OCI-LY1 (cell line): ENCODE measurements at regions not wholly inside any gene's neighbourhood (a gene's known extent, or its start where the extent isn't known, plus 50 kb on each side); places are given as distances from the start of the nearest gene placed in this dataset.

Experiments used
- H2AFZ ChIP-seq: fragments of 200-600 bp; sonication (generic), shearing (Covaris generic); 2 replicates; pipeline ENCODE4 v1.6.0; 2014; ENCODE audit warnings: antibody characterized with exemption, mild to moderate bottlenecking, low read length
- H3F3A ChIP-seq: fragments of 200-600 bp; sonication (generic), shearing (Covaris generic); 2 replicates; pipeline ENCODE4 v1.6.0; 2014; ENCODE audit warnings: mild to moderate bottlenecking, antibody characterized with exemption, low read length, moderate library complexity; ENCODE audit not compliant: insufficient read depth
- H3K27ac ChIP-seq: fragments of 200-600 bp; sonication (generic); 2 replicates; pipeline ENCODE4 v1.5.1; 2014; ENCODE audit warnings: low read length, mixed run types, mild to moderate bottlenecking, low read depth; ENCODE audit not compliant: poor library complexity, severe bottlenecking
- H3K27me3 ChIP-seq: fragments of 200-600 bp; sonication (generic); 2 replicates; pipeline ENCODE4 v1.6.0; 2014; ENCODE audit warnings: antibody characterized with exemption, mild to moderate bottlenecking, low read length, moderate library complexity; ENCODE audit not compliant: insufficient read depth
- H3K36me3 ChIP-seq: fragments of 200-600 bp; sonication (generic); 2 replicates; pipeline ENCODE4 v1.6.1; 2014; ENCODE audit warnings: mild to moderate bottlenecking, antibody characterized with exemption, low read length, moderate library complexity, mixed read lengths; ENCODE audit not compliant: insufficient read depth
- H3K4me1 ChIP-seq: fragments of 200-600 bp; sonication (generic); 2 replicates; pipeline ENCODE4 v1.5.1; 2014; ENCODE audit warnings: mild to moderate bottlenecking, low read length, moderate library complexity; ENCODE audit not compliant: insufficient read depth, severe bottlenecking
- H3K4me2 ChIP-seq: fragments of 200-600 bp; sonication (generic), shearing (Covaris generic); 2 replicates; pipeline ENCODE4 v1.6.1; 2014; ENCODE audit warnings: low read length
- H3K4me3 ChIP-seq: fragments of 200-600 bp; sonication (generic); 2 replicates; pipeline ENCODE4 v1.5.1; 2014; ENCODE audit warnings: low read length, low read depth, mild to moderate bottlenecking, mixed read lengths; ENCODE audit not compliant: poor library complexity, severe bottlenecking
- H3K79me2 ChIP-seq: fragments of 200-600 bp; shearing (Covaris generic); 2 replicates; pipeline ENCODE4 v1.6.1; 2016; ENCODE audit warnings: mixed run types, low read length, mixed read lengths; ENCODE audit not compliant: insufficient read depth
- H3K9ac ChIP-seq: fragments of 200-600 bp; sonication (generic), shearing (Covaris generic); 2 replicates; pipeline ENCODE4 v1.6.1; 2014; ENCODE audit warnings: mild to moderate bottlenecking, low read length, mixed read lengths
- H3K9me2 ChIP-seq: fragments of 200-600 bp; sonication (generic), shearing (Covaris generic); 2 replicates; pipeline ENCODE4 v1.6.1; 2014; ENCODE audit warnings: low read depth, mild to moderate bottlenecking, low read length, mixed read lengths
- H3K9me3 ChIP-seq: fragments of 200-600 bp; shearing (Covaris generic); 2 replicates; pipeline ENCODE4 v1.6.1; 2014; ENCODE audit warnings: low read length, mixed read lengths
- H4K20me1 ChIP-seq: fragments of 200-600 bp; sonication (generic), shearing (Covaris generic); 2 replicates; pipeline ENCODE4 v1.6.0; 2016; ENCODE audit warnings: mild to moderate bottlenecking, low read length; ENCODE audit not compliant: insufficient read depth
- CTCF ChIP-seq: fragments of 200-600 bp; sonication (generic), shearing (Covaris generic); IDR thresholded peaks from 2 replicates; pipeline ENCODE4 v1.5.1; 2017; ENCODE audit warnings: mild to moderate bottlenecking, antibody characterized with exemption, low read length, moderate library complexity, mixed read lengths
- EZH2 ChIP-seq: fragments of 200-600 bp; sonication (generic), shearing (Covaris generic); IDR thresholded peaks from 2 replicates; pipeline ENCODE4 v1.8.0; 2017; ENCODE audit warnings: borderline replicate concordance, mixed run types, mild to moderate bottlenecking, antibody characterized with exemption, low read length, moderate library complexity, mixed read lengths

DNA sequence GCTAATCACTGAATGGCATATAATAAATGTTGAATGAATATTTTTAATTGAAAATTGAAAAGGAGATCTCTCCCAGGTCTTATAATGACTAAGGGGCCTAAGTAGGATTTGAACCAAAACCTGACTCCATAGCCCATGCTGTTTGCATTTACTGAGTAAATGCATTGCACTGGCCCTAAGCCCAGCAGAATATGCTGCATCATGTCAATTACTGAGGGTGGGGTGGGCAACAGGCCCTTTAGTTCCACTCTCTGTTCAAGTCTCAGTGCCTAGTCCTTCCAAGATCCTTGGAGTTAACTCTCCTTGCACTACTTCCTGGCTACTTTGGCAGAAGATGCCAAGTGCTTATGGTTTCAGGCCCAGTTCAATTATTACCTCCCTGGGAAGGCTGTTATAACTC, 203.8 kb upstream of the DAB1 start:
- H3K9me2 ChIP-seq = no peaks in the 10 kb centered on the region
- no peaks in the 10 kb centered on the region for H3K27me3 ChIP-seq
- H3K9me3 ChIP-seq = no peaks in the 10 kb centered on the region
- no peak for TF ChIP-seq CTCF
- H3F3A ChIP-seq = no peaks in the 10 kb centered on the region
- H3K4me1 ChIP-seq = no peaks in the 10 kb centered on the region
- H3K27ac ChIP-seq = no peak overlapping the region
- no peaks in the 10 kb centered on the region for H3K36me3 ChIP-seq
- H3K9ac ChIP-seq = no peak overlapping the region
- no peak overlapping the region for H3K4me2 ChIP-seq
- no peak overlapping the region for H3K4me3 ChIP-seq
- H2AFZ ChIP-seq = no peak overlapping the region
- no peaks in the 10 kb centered on the region for H4K20me1 ChIP-seq
- H3K79me2 ChIP-seq = no peaks in the 10 kb centered on the region

GRCh38 chr1:57623791-57624538, 200.1 kb upstream of the DAB1 start:
- Histone ChIP-seq H3K9me3 (no peaks in the 10 kb centered on the region), H3K4me1 (no peaks in the 10 kb centered on the region), H3F3A (no peaks in the 10 kb centered on the region), H3K27me3 (no peaks in the 10 kb centered on the region), H3K9me2 (no peaks in the 10 kb centered on the region), H3K27ac (no peak overlapping the region), H4K20me1 (no peaks in the 10 kb centered on the region), H3K9ac (no peak overlapping the region), H3K4me3 (no peak overlapping the region), H3K79me2 (no peaks in the 10 kb centered on the region), H3K4me2 (no peak overlapping the region), H3K36me3 (no peaks in the 10 kb centered on the region), H2AFZ (no peak overlapping the region)
- TF ChIP-seq CTCF = no peak
- no peak for TF ChIP-seq EZH2

DNA sequence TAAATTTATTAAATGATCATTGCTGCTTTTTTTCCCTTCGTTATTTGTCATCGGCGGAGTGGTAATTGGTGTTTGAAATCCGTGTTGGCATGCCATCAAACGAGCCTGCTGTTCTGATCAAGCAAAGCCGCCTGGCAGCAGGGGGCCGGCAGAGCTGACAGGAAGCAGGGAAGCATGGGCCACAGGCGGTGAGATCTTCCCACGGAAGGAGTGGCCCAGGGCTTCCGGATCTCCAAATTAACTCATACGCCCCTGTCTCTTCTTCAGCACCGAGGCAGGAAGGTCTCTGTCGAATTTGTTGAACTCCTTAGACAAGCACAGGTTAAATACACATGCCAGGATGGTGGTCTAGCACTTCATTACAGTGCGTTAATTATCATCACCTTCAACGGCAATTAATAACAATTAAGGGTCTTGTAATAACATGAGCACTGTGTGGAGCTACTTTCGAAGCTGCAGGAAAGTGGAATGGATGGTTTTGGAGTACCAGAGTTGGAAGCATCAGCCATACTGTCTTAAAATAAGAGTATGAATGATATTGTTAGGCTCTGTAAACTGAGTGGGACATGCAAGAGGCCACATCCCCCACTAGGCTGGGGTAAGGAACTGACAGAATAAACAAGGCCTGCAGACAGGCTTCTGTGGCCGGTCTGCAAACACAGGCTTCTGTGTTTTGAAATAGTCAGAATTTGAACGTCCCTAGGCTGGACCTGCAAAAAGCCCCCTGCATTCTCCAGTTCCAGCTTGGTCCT, 199.4 kb upstream of the DAB1 start:
- Histone ChIP-seq H3K4me3 (no peak overlapping the region), H3K4me1 (no peaks in the 10 kb centered on the region), H3K9me2 (no peaks in the 10 kb centered on the region), H3K9ac (no peak overlapping the region), H3K27ac (no peak overlapping the region), H3K4me2 (no peak overlapping the region), H3K27me3 (no peaks in the 10 kb centered on the region), H3K36me3 (no peaks in the 10 kb centered on the region), H3K9me3 (no peaks in the 10 kb centered on the region), H2AFZ (no peak overlapping the region), H3F3A (no peaks in the 10 kb centered on the region), H4K20me1 (no peaks in the 10 kb centered on the region), H3K79me2 (no peaks in the 10 kb centered on the region)
- TF ChIP-seq CTCF (no peak), EZH2 (no peak)
